GM12878 (cell line): ENCODE measurements at regions not wholly inside any gene's neighbourhood (a gene's known extent, or its start where the extent isn't known, plus 50 kb on each side); places are given as distances from the start of the nearest gene placed in this dataset.
"Not testable (repeated sequence)": the region's sequence is repeated elsewhere in the genome, so short reads cannot be mapped to it uniquely, and the experiment has no call there.

Experiments
- ATAC-seq: fragments of 200-7000 bp; cut with Tn5 transposase; 3 replicates; pipeline ENCODE4 v1.9.1; 2020; ENCODE audit warnings: mild to moderate bottlenecking, moderate library complexity
- BruUV-seq: library from RNA; stranded (reverse); fragments of 400-500 nt; replicated peaks from 2 replicates; lab custom pipeline; 2021; lab: Mats Ljungman, UMichigan
- CTCF ChIA-PET: fragments of 300-600 bp; sonication (Branson Sonifier 250); formaldehyde crosslinking; extraction: SDS; loops from one replicate; lab custom pipeline; 2021; ENCODE audit warnings: inconsistent platforms; lab: Yijun Ruan, JAX
- POLR2A ChIA-PET: fragments of 350-600 bp; formaldehyde crosslinking; extraction: SDS; loops from one replicate; lab custom pipeline; 2021; ENCODE audit warnings: inconsistent platforms; lab: Charles Lee
- RAD21 ChIA-PET: fragments of 300-600 bp; sonication (Branson Sonifier 250); formaldehyde crosslinking; loops from one replicate; lab custom pipeline; 2023; ENCODE audit warnings: antibody characterized with exemption; ENCODE audit not compliant: unreplicated experiment; lab: Charles Lee
- SMC1A ChIA-PET: fragments of 300-600 bp; sonication (Branson Sonifier 250); formaldehyde crosslinking; loops from one replicate; lab custom pipeline; 2023; ENCODE audit not compliant: unreplicated experiment, uncharacterized antibody; lab: Charles Lee
- DNase-seq: peaks from one replicate; pipeline ENCODE4 v3.0.0-alpha.2; 2011; ENCODE audit warnings: low read depth, low spot score
- FAIRE-seq: peaks from 3 replicates; lab custom pipeline; 2011; peaks lifted over from hg19 to GRCh38; lab: Jason Lieb, UNC
- H2AFZ ChIP-seq: 2 replicates; pipeline ENCODE4 v1.6.0; 2011; ENCODE audit warnings: low read depth, low read length, control low read depth; ENCODE audit not compliant: control insufficient read depth
- H3K27ac ChIP-seq: 2 replicates; pipeline ENCODE4 v1.5.1; 2011; ENCODE audit warnings: control low read depth; ENCODE audit not compliant: control insufficient read depth, insufficient read depth
- H3K27me3 ChIP-seq, 2 experiments: replicated peaks in 1 of 2; 2 replicates each; pipeline versions ENCODE4 v1.6.0 to v1.6.1; 2011; ENCODE audit warnings: low read length in 1 of 2; ENCODE audit not compliant: control insufficient read depth in 2 of 2, insufficient read depth in 2 of 2
- H3K36me3 ChIP-seq, 2 experiments: 2 replicates each; pipeline ENCODE4 v1.5.1; 2011; ENCODE audit warnings: low read length in 1 of 2; ENCODE audit not compliant: control insufficient read depth in 2 of 2, insufficient read depth in 2 of 2
- H3K4me1 ChIP-seq: 2 replicates; pipeline ENCODE4 v1.6.1; 2011; ENCODE audit warnings: mild to moderate bottlenecking, low read length, moderate library complexity, mixed read lengths; ENCODE audit not compliant: control insufficient read depth, insufficient read depth
- H3K4me2 ChIP-seq: 2 replicates; pipeline ENCODE4 v1.6.0; 2011; ENCODE audit warnings: control low read depth; ENCODE audit not compliant: control insufficient read depth, insufficient read depth
- H3K4me3 ChIP-seq: fragments of 200-600 bp; sonication (generic); 2 replicates; pipeline ENCODE4 v1.5.1; 2016
- H3K79me2 ChIP-seq: 2 replicates; pipeline ENCODE4 v1.6.0; 2011; ENCODE audit warnings: low read length; ENCODE audit not compliant: control insufficient read depth, insufficient read depth
- H3K9ac ChIP-seq: 2 replicates; pipeline ENCODE4 v1.8.0; 2011; ENCODE audit warnings: low read length, control low read depth, mixed read lengths; ENCODE audit not compliant: control insufficient read depth, insufficient read depth
- H3K9me3 ChIP-seq: replicated peaks from 3 replicates; pipeline ENCODE4 v1.5.1; 2011; ENCODE audit warnings: mild to moderate bottlenecking, low read length; ENCODE audit not compliant: control insufficient read depth, insufficient read depth
- H4K20me1 ChIP-seq: 2 replicates; pipeline ENCODE4 v1.6.0; 2011; ENCODE audit not compliant: control insufficient read depth, insufficient read depth
- WGBS: methylation state at CpG from one replicate; pipeline ENCODE4 v1.1.6; 2016; ENCODE audit warnings: low lambda C conversion rate; ENCODE audit not compliant: insufficient replicate concordance, insufficient coverage; ENCODE audit errors: missing lambda C conversion rate; 5-methylcytosine and 5-hydroxymethylcytosine counted together
- in situ Hi-C: fragments of 300-500 bp; cut with MboI; formaldehyde crosslinking; loops from 9 replicates; pipeline ENCODE4 v1.14.3; 2018; ENCODE audit warnings: mixed read lengths
- intact Hi-C: fragments of 100-400 bp; cut with micrococcal nuclease; formaldehyde crosslinking; loops from one replicate; pipeline ENCODE4 v1.14.2; 2022; ENCODE audit not compliant: unreplicated experiment

DNA sequence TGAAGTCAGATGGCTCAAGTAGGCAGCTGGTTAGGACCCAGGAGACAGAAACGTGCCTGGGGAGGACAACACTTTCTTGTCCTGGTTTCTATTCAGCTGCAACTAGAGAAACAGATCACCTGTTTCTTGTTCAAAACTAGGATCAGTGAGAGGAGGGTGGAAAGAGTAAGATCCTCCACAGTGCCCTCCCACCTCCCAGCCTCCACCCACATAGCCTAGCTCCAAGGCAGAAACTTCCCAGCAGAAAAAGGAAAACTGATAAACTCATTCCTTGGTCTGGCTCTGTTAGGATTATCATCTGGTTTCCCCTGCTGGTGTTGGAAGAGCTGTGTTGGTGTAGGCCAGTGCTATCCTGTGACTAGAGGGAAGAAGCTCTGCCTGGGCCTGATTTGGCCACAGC is 943.8 kb upstream of the DEFB115 start:
- H3K4me1 ChIP-seq, CTCF ChIA-PET, H3K9ac ChIP-seq, DNase-seq, SMC1A ChIA-PET, H3K4me2 ChIP-seq, H3K27me3 ChIP-seq, ATAC-seq, intact Hi-C loops, H3K9me3 ChIP-seq, in situ Hi-C loops, BruUV-seq, H4K20me1 ChIP-seq, H3K36me3 ChIP-seq, RAD21 ChIA-PET, H3K4me3 ChIP-seq, H3K79me2 ChIP-seq, H2AFZ ChIP-seq, H3K27ac ChIP-seq, POLR2A ChIA-PET, FAIRE-seq: not testable (repeated sequence)
- 0% methylated on average over 1 of the region's 1 CpG for WGBS

DNA sequence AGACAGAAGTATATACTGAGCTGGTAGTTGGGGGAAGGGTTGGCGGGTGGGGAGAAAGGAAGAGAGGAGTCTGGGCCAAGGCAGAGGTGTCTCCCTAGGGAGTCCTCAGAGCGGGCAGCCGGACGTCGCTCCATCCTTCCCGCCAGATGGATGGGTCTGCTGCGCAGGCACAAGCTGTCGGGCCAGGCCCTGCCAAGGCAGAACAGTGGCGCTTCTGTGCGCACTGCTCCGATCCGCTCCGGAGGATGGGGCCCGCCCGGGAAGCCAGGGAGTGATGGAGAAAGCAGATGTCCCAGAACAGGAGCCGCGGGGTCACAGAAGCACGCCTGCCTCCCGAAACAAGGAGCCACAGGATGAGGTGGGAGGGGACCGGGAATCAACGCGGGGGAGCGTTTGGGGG is 941.4 kb upstream of the DEFB115 start:
- H3K9ac ChIP-seq, POLR2A ChIA-PET, FAIRE-seq, RAD21 ChIA-PET, H3K27ac ChIP-seq, intact Hi-C loops, H3K4me1 ChIP-seq, H3K9me3 ChIP-seq, H2AFZ ChIP-seq, H3K27me3 ChIP-seq, SMC1A ChIA-PET, H3K4me2 ChIP-seq, BruUV-seq, H3K36me3 ChIP-seq, in situ Hi-C loops, DNase-seq, CTCF ChIA-PET, H3K79me2 ChIP-seq, H4K20me1 ChIP-seq, ATAC-seq, H3K4me3 ChIP-seq: not testable (repeated sequence)
- 71% methylated on average over 19 of the region's 23 CpGs for WGBS

DNA sequence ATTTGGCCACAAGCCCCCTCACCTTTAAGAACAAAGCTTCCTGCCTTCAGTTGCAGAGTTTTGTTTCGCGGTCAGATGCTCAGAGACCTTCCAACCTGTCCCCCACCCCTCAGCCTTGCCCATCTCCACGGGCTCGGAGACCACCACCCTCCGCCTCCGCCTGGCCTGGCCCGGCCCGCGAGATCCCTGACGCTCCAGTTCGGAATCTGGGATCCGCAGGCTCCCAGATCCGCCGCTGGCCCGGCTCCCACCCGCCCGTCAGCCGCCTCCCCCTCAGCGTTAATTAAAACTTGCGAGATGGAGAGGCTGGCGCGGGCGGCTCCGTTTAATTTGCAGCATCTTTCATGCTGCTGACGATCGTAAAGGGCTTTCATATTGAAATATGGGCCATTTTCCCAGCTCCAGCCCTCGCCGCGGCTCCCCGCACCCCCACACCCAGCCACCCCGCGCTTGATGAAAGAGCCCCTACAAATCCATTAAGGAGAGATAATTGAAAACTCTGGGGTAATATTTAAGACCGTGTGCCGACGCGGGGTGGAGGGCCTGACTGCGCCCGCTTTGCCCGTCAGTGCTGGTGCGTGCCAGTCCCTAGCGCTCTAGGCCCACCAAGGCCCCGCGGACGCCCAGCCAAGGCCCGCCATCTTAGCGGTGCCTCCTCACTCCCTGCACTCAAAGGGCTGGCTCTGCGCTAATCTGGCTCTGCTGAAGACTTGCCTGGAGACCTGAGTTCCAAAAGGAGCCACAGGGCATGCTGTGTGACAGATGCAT is 940.7 kb upstream of the DEFB115 start:
- intact Hi-C loops, RAD21 ChIA-PET, H3K4me2 ChIP-seq, FAIRE-seq, H3K4me3 ChIP-seq, BruUV-seq, H3K79me2 ChIP-seq, DNase-seq, SMC1A ChIA-PET, H3K9ac ChIP-seq, POLR2A ChIA-PET, CTCF ChIA-PET, H3K36me3 ChIP-seq, H4K20me1 ChIP-seq, in situ Hi-C loops, H3K4me1 ChIP-seq, H2AFZ ChIP-seq, H3K27me3 ChIP-seq, H3K9me3 ChIP-seq, ATAC-seq, H3K27ac ChIP-seq: not testable (repeated sequence)
- WGBS, result 75% methylated on average over 43 of the region's 47 CpGs

DNA sequence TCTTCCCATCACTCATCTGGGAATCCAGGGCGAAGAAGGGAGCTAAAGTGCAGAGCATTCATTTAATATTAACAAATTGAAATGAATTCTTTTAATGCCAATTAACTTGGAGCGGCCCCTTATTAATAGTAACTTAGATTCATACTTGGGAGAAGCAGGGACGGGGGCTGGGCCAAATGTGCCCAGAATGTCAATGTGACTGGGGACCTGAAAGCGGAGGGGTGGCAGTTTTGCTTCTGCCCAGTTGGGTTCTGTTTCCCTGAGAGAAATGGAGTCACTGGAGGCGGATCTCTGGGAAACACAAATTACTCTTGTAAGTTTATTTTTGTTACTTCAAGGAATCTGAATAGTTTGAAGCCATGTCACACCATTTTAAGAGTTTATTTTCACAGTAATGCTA is 923.7 kb upstream of the DEFB115 start:
- SMC1A ChIA-PET, H3K4me3 ChIP-seq, H3K4me2 ChIP-seq, DNase-seq, H3K9ac ChIP-seq, H3K36me3 ChIP-seq, H3K9me3 ChIP-seq, H3K27me3 ChIP-seq, POLR2A ChIA-PET, BruUV-seq, ATAC-seq, FAIRE-seq, H3K27ac ChIP-seq, H3K4me1 ChIP-seq, H2AFZ ChIP-seq, H3K79me2 ChIP-seq, CTCF ChIA-PET, H4K20me1 ChIP-seq, in situ Hi-C loops, RAD21 ChIA-PET, intact Hi-C loops: not testable (repeated sequence)
- 5% methylated on average over 5 of the region's 5 CpGs for WGBS
